ENCODE measurements at regions not wholly inside any gene's neighbourhood (a gene's known extent, or its start where the extent isn't known, plus 50 kb on each side); places are given as distances from the start of the nearest gene placed in this dataset.

DNA sequence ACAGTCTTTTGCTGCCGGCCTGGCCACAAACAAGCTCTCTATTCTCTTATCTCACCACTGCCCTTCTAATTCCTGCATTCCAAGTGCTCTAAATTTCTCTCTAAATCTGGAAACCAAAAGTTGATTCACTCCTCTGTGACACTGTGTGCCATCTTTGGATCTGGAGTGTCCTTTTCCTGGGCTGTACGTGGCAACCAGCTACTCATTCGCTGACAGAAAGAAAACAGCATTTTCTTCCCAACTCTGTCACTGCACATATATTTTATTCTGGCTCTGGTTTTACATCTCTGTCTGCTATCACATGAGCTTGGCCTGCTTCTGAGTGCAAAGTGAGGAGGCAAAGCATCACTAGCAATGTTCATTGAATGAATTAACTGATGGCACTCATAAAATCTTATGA lies 397.2 kb upstream of the MAP3K7 start:
- no peak for DNase-seq (ENCODE audit: low read depth)
- TF ChIP-seq POLR2A (IDR thresholded peaks at IDR 0.05; ENCODE audit: extremely low read depth, insufficient read length), result no peak
- TF ChIP-seq, protein P1, sequence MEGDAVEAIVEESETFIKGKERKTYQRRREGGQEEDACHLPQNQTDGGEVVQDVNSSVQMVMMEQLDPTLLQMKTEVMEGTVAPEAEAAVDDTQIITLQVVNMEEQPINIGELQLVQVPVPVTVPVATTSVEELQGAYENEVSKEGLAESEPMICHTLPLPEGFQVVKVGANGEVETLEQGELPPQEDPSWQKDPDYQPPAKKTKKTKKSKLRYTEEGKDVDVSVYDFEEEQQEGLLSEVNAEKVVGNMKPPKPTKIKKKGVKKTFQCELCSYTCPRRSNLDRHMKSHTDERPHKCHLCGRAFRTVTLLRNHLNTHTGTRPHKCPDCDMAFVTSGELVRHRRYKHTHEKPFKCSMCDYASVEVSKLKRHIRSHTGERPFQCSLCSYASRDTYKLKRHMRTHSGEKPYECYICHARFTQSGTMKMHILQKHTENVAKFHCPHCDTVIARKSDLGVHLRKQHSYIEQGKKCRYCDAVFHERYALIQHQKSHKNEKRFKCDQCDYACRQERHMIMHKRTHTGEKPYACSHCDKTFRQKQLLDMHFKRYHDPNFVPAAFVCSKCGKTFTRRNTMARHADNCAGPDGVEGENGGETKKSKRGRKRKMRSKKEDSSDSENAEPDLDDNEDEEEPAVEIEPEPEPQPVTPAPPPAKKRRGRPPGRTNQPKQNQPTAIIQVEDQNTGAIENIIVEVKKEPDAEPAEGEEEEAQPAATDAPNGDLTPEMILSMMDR (IDR thresholded peaks at IDR 0.05; ENCODE audit: low read depth, low read length), result no peak
- TF ChIP-seq MYC (IDR thresholded peaks at IDR 0.05; ENCODE audit: low read depth, low read length), result no peak
- no peak for TF ChIP-seq MAX (IDR thresholded peaks at IDR 0.05; ENCODE audit: low read depth, low read length)
- H3K4me3 ChIP-seq (ENCODE audit: low read depth, low read length), result no peak overlapping the region

- no peak for DNase-seq (ENCODE audit: low read depth)
- TF ChIP-seq MYC (IDR thresholded peaks at IDR 0.05; ENCODE audit: low read depth, low read length), result no peak
- TF ChIP-seq, protein P1 (IDR thresholded peaks at IDR 0.05; ENCODE audit: low read depth, low read length), result no peak
- no peak for TF ChIP-seq MAX (IDR thresholded peaks at IDR 0.05; ENCODE audit: low read depth, low read length)
- no peak for TF ChIP-seq POLR2A (IDR thresholded peaks at IDR 0.05; ENCODE audit: extremely low read depth, insufficient read length)
- H3K4me3 ChIP-seq (ENCODE audit: low read depth, low read length), result no peak overlapping the region
Measured at GRCh38 chr6:90983462-90983861, 396.6 kb upstream of the MAP3K7 start.

DNA sequence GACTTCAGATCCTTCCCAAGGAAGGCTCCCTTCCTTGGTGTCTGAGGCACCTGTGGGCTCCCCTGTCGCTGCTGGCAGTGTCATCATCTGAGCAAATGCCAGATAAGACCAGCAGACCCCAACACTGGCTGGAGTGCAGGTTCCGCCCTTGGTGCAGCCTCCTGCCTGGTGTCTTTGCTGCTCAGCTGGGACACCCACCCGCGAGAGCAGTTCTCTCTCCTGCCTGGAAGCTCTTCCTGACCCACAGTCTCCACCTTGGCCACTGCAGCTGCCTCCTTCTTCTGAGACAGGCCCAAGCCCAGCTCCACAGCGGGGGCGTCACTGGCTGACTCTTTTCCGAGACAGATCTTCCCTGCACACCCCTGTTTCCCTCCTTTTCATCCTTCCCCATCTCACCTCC lies 395.7 kb upstream of the MAP3K7 start:
- DNase-seq (ENCODE audit: low read depth), result no peak
- no peak overlapping the region for H3K4me3 ChIP-seq (ENCODE audit: low read depth, low read length)
- TF ChIP-seq MYC (IDR thresholded peaks at IDR 0.05; ENCODE audit: low read depth, low read length) (no peak), MAX (IDR thresholded peaks at IDR 0.05; ENCODE audit: low read depth, low read length) (no peak), POLR2A (IDR thresholded peaks at IDR 0.05; ENCODE audit: extremely low read depth, insufficient read length) (no peak)
- TF ChIP-seq, protein P1 (IDR thresholded peaks at IDR 0.05; ENCODE audit: low read depth, low read length), result no peak

DNA sequence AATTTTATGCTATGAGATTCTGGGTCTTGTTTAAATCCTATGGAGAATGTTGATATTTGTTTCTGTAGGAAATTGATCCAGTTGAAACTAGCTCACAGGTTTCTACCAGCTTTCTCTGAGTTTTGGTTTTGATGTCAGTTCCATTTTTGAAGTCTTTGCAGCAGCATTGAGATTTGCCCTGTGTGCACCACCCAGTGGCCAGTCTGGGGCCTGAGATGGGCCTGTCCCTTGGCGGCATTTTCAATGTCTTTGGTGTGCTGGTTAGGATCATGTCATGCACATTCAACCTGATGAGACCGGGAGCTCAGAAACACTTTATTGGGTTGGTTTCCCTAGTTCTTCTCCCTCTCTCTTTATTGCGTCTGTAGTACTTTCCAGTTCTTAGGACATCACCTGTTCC lies 395.2 kb upstream of the MAP3K7 start:
- no peak for DNase-seq (ENCODE audit: low read depth)

DNA sequence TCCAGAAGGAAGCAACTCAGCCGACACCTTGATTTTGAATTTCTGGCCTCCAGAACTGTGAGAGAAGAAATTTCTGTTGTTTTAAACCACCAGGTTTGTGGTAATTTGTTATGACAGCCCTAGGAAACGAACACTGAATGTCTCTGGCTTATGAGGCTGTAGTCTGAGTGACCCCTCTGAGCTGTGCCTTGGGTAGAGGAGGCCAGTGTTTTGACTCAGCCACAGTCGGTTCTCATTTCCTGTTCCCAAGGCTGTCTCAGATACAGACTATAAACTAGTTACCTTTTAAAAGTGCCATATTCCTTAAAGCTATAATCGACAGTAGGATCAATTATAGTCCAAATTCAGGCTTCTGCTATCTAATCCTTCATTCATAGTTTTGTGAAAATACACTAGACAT lies 391.2 kb upstream of the MAP3K7 start:
- DNase-seq (ENCODE audit: low read depth), result no peak
- H3K4me3 ChIP-seq (ENCODE audit: low read depth, low read length), result no peak overlapping the region
- no peak for TF ChIP-seq POLR2A (IDR thresholded peaks at IDR 0.05; ENCODE audit: extremely low read depth, insufficient read length)
- TF ChIP-seq, protein P1 (IDR thresholded peaks at IDR 0.05; ENCODE audit: low read depth, low read length), result no peak
- TF ChIP-seq MAX (IDR thresholded peaks at IDR 0.05; ENCODE audit: low read depth, low read length), result no peak
- TF ChIP-seq MYC (IDR thresholded peaks at IDR 0.05; ENCODE audit: low read depth, low read length), result no peak

More for the DNA sequence above, 395.2 kb upstream of the MAP3K7 start:
- TF ChIP-seq MYC (IDR thresholded peaks at IDR 0.05; ENCODE audit: low read depth, low read length) (no peak), POLR2A (IDR thresholded peaks at IDR 0.05; ENCODE audit: extremely low read depth, insufficient read length) (no peak), MAX (IDR thresholded peaks at IDR 0.05; ENCODE audit: low read depth, low read length) (no peak)
- TF ChIP-seq, protein P1 (IDR thresholded peaks at IDR 0.05; ENCODE audit: low read depth, low read length), result no peak
- no peak overlapping the region for H3K4me3 ChIP-seq (ENCODE audit: low read depth, low read length)

GRCh38 chr6:90977513-90977912 lies 390.6 kb upstream of the MAP3K7 start:
- DNase-seq (ENCODE audit: low read depth), result no peak

More at GRCh38 chr6:90977513-90977912, 390.6 kb upstream of the MAP3K7 start:
- H3K4me3 ChIP-seq (ENCODE audit: low read depth, low read length), result no peak overlapping the region
- TF ChIP-seq, protein P1 (IDR thresholded peaks at IDR 0.05; ENCODE audit: low read depth, low read length), result no peak
- TF ChIP-seq MYC (IDR thresholded peaks at IDR 0.05; ENCODE audit: low read depth, low read length) (no peak), POLR2A (IDR thresholded peaks at IDR 0.05; ENCODE audit: extremely low read depth, insufficient read length) (no peak), MAX (IDR thresholded peaks at IDR 0.05; ENCODE audit: low read depth, low read length) (no peak)
